Osteoblast (primary cell): ENCODE measurements at regions not wholly inside any gene's neighbourhood (a gene's known extent, or its start where the extent isn't known, plus 50 kb on each side); places are given as distances from the start of the nearest gene placed in this dataset.
"Not testable (repeated sequence)": the region's sequence is repeated elsewhere in the genome, so short reads cannot be mapped to it uniquely, and the experiment has no call there.

Experiments
- DNase-seq: peaks from one replicate; pipeline ENCODE4 v3.0.0; 2011; ENCODE audit warnings: low spot score, mixed read lengths; ENCODE audit not compliant: insufficient read length; ENCODE audit errors: missing footprints
- H2AFZ ChIP-seq: 2 replicates; pipeline ENCODE4 v1.6.0; 2011; ENCODE audit warnings: mild to moderate bottlenecking, low read length
- H3K27ac ChIP-seq: 2 replicates; pipeline ENCODE4 v1.5.1; 2011; ENCODE audit warnings: mild to moderate bottlenecking, low read depth, low read length, moderate library complexity
- H3K27me3 ChIP-seq: 2 replicates; pipeline ENCODE4 v1.6.0; 2012; ENCODE audit warnings: mild to moderate bottlenecking, control low read depth, inconsistent platforms, low read length, moderate library complexity; ENCODE audit not compliant: insufficient read depth
- H3K36me3 ChIP-seq: 2 replicates; pipeline ENCODE4 v1.5.1; 2011; ENCODE audit warnings: mild to moderate bottlenecking, low read length, control low read depth, moderate library complexity; ENCODE audit not compliant: insufficient read depth
- H3K4me1 ChIP-seq: 2 replicates; pipeline ENCODE4 v1.5.1; 2011; ENCODE audit warnings: mild to moderate bottlenecking, low read length, control low read depth, moderate library complexity; ENCODE audit not compliant: insufficient read depth
- H3K4me2 ChIP-seq: 2 replicates; pipeline ENCODE4 v1.6.0; 2011; ENCODE audit warnings: mild to moderate bottlenecking, low read length; ENCODE audit not compliant: insufficient read depth
- H3K4me3 ChIP-seq: fragments of 200-600 bp; sonication (generic); 3 replicates; pipeline ENCODE4 v1.5.1; 2012; ENCODE audit warnings: mild to moderate bottlenecking, low read length, inconsistent platforms; ENCODE audit not compliant: insufficient read depth
- H3K79me2 ChIP-seq: 2 replicates; pipeline ENCODE4 v1.6.0; 2012; ENCODE audit warnings: mild to moderate bottlenecking, low read length, control low read depth, inconsistent platforms; ENCODE audit not compliant: insufficient read depth
- H3K9me3 ChIP-seq: 2 replicates; pipeline ENCODE4 v1.5.1; 2011; ENCODE audit warnings: low read depth, low read length, control low read depth
- H4K20me1 ChIP-seq: 2 replicates; pipeline ENCODE4 v1.6.0; 2012; ENCODE audit warnings: mild to moderate bottlenecking, low read length, control low read depth; ENCODE audit not compliant: insufficient read depth
- TF ChIP-seq, protein P1 (sequence below): IDR thresholded peaks from 2 replicates; pipeline ENCODE4 v1.5.1; 2011; ENCODE audit warnings: mild to moderate bottlenecking, low read depth, low read length, moderate library complexity; ENCODE audit errors: extremely low read depth

DNA sequence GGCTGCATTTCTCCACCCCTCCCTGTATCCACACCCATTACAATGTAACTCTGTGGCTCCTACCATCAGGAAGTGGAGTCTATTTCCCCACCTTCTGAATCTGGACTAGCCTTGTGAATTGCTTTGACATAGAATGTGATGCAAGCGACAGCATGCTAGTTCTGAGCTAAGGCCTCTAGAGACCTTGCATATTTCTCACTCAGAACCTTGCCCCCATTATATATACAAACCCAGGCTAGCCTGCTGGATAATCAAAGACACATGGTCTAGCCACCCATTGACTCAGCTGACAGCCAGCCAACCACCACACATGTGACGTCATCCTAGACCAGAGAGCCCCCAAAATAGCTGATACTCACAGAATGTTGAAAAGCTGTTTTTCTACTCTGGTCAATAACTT is 77.9 kb downstream of the CCDC71L start:
- DNase-seq = no peak
- Histone ChIP-seq H4K20me1 (no peaks in the 10 kb centered on the region), H3K27ac (no peak overlapping the region)

DNA sequence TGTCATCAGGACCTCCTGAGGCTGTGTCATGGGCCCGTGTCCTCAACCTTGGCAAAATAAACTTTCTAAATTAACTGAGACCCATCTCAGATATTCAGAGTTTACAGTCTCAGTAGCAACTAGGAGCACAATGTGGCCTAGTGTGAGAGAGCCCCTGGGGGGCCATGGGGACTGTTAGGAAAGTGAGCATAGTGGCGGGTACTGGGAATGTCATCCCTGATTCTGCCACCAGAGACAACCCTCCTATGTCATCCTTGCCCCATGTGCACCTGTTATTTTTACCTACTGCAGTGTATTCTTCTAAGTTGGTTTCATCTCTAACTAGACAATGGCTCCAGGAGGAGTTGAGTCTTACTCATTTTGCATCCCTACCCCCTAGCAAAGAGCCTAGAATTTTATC is 78.6 kb downstream of the CCDC71L start:
- H3K36me3 ChIP-seq = no peaks in the 10 kb centered on the region
- no peaks in the 10 kb centered on the region for H4K20me1 ChIP-seq
- no peak for DNase-seq
- H3K9me3 ChIP-seq = no peaks in the 10 kb centered on the region
- H3K4me1 ChIP-seq = no peaks in the 10 kb centered on the region
- H2AFZ ChIP-seq = no peak overlapping the region
- TF ChIP-seq, protein P1, sequence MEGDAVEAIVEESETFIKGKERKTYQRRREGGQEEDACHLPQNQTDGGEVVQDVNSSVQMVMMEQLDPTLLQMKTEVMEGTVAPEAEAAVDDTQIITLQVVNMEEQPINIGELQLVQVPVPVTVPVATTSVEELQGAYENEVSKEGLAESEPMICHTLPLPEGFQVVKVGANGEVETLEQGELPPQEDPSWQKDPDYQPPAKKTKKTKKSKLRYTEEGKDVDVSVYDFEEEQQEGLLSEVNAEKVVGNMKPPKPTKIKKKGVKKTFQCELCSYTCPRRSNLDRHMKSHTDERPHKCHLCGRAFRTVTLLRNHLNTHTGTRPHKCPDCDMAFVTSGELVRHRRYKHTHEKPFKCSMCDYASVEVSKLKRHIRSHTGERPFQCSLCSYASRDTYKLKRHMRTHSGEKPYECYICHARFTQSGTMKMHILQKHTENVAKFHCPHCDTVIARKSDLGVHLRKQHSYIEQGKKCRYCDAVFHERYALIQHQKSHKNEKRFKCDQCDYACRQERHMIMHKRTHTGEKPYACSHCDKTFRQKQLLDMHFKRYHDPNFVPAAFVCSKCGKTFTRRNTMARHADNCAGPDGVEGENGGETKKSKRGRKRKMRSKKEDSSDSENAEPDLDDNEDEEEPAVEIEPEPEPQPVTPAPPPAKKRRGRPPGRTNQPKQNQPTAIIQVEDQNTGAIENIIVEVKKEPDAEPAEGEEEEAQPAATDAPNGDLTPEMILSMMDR = no peak
- no peak overlapping the region for H3K4me3 ChIP-seq
- no peak overlapping the region for H3K4me2 ChIP-seq
- no peaks in the 10 kb centered on the region for H3K27me3 ChIP-seq
- H3K27ac ChIP-seq = no peak overlapping the region
- H3K79me2 ChIP-seq = no peaks in the 10 kb centered on the region

More for the DNA sequence above, 77.9 kb downstream of the CCDC71L start:
- H3K4me2 ChIP-seq = no peak overlapping the region
- H3K4me1 ChIP-seq = no peaks in the 10 kb centered on the region
- H3K4me3 ChIP-seq = no peak overlapping the region
- H3K79me2 ChIP-seq = no peaks in the 10 kb centered on the region
- no peak overlapping the region for H2AFZ ChIP-seq
- H3K27me3 ChIP-seq = no peaks in the 10 kb centered on the region
- TF ChIP-seq, protein P1 = no peak
- H3K9me3 ChIP-seq = no peaks in the 10 kb centered on the region
- no peaks in the 10 kb centered on the region for H3K36me3 ChIP-seq

DNA sequence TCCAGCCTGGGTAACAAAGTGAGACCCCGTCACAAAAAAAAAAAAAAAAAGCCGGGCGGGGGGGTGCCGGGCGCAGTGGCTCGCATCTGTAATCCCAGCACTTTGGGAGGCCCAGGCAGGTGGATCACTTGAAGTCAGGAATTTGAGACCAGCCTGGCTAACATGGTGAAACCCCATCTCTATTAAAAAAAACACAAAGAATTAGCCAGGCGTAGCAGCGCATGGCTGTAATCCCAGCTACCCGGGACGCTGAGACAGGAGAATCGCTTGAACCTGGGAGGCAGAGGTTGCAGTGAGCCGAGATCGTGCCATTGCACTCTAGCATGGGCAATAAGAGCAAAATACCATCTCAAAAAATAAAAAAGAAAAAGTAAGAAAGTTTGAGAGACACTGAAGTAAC is 81.9 kb downstream of the CCDC71L start:
- not testable (repeated sequence) for H2AFZ ChIP-seq, H3K4me2 ChIP-seq, H3K4me3 ChIP-seq, H4K20me1 ChIP-seq, H3K4me1 ChIP-seq, H3K27ac ChIP-seq, DNase-seq, H3K36me3 ChIP-seq, H3K79me2 ChIP-seq, H3K9me3 ChIP-seq, H3K27me3 ChIP-seq

DNA sequence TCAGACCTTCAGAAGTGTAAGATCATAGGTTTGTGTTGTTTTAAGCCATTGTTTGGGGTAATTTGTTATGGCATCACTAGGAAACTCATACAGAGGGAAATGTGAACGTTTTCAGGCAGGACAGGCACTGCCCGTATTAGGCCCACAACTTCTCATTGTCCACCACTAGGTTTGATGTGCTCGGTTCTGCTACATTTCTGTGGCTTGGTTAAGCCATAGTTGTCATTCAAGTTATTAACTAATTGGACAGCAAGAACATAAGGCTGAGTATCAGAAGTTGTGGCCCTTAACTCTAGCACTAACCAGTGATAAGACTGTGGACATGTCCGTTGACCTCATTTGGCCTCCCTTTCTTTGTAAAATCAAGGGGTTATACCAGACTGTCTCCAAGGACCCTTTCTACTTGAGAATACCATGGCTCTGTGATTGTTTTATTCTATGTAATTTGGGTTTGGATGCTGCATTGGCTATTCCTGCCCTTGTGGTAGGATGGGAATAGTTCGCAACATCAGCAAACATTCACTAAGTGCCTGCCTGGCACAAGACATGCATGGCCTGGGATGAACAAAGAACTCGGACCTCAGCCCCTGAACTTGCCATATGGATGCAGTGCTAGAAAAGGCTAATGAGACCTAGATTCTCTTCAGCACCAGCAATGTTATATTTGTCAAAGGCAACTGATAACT is 85.7 kb downstream of the CCDC71L start:
- no peaks in the 10 kb centered on the region for H3K79me2 ChIP-seq
- H3K4me1 ChIP-seq = no peaks in the 10 kb centered on the region
- TF ChIP-seq, protein P1 = no peak
- no peak overlapping the region for H3K27ac ChIP-seq
- H3K4me3 ChIP-seq = no peak overlapping the region
- no peak overlapping the region for H3K4me2 ChIP-seq
- H3K9me3 ChIP-seq = no peaks in the 10 kb centered on the region
- no peaks in the 10 kb centered on the region for H4K20me1 ChIP-seq
- DNase-seq = no peak
- H2AFZ ChIP-seq = no peak overlapping the region
- no peaks in the 10 kb centered on the region for H3K27me3 ChIP-seq
- H3K36me3 ChIP-seq = no peaks in the 10 kb centered on the region
